Endodermal cell (in vitro differentiated cells): ENCODE measurements at regions not wholly inside any gene's neighbourhood (a gene's known extent, or its start where the extent isn't known, plus 50 kb on each side); places are given as distances from the start of the nearest gene placed in this dataset.

ENCODE experiments used
- DNase-seq: peaks from one replicate; pipeline ENCODE4 v3.0.0-alpha.2; 2017
- H3K27ac ChIP-seq: 2 replicates; pipeline ENCODE4 v1.5.1; 2013; ENCODE audit warnings: mild to moderate bottlenecking, low read depth, low read length, moderate library complexity
- H3K27me3 ChIP-seq: 2 replicates; pipeline ENCODE4 v1.6.1; 2013; ENCODE audit warnings: mild to moderate bottlenecking, low read length, moderate library complexity; ENCODE audit not compliant: insufficient read depth, control insufficient read depth, poor library complexity, severe bottlenecking
- H3K36me3 ChIP-seq: 2 replicates; pipeline ENCODE4 v1.7.0; 2013; ENCODE audit warnings: mild to moderate bottlenecking, low read length, moderate library complexity; ENCODE audit not compliant: control insufficient read depth, insufficient read depth
- H3K4me1 ChIP-seq: one replicate; pipeline ENCODE4 v1.7.0; 2013; ENCODE audit warnings: low read length; ENCODE audit not compliant: control insufficient read depth, insufficient read depth
- H3K4me3 ChIP-seq: 2 replicates; pipeline ENCODE4 v1.5.1; 2013; ENCODE audit warnings: mild to moderate bottlenecking, low read length, moderate library complexity
- H3K9ac ChIP-seq: 2 replicates; pipeline ENCODE4 v1.6.1; 2013; ENCODE audit warnings: mild to moderate bottlenecking, low read length, moderate library complexity; ENCODE audit not compliant: poor library complexity, severe bottlenecking; ENCODE audit errors: extremely low read depth
- H3K9me3 ChIP-seq: 2 replicates; pipeline ENCODE4 v1.6.1; 2013; ENCODE audit warnings: mild to moderate bottlenecking, low read length, moderate library complexity; ENCODE audit not compliant: control insufficient read depth
- H3K27ac Mint-ChIP-seq: 2 replicates; pipeline ENCODE4 v1.8.0; 2020; ENCODE audit warnings: mixed read lengths
- H3K27me3 Mint-ChIP-seq: 2 replicates; pipeline ENCODE4 v1.8.0; 2021; ENCODE audit warnings: mild to moderate bottlenecking, mixed read lengths; ENCODE audit not compliant: insufficient read depth
- H3K36me3 Mint-ChIP-seq: 2 replicates; pipeline ENCODE4 v1.8.0; 2020; ENCODE audit warnings: low read depth, mixed read lengths
- H3K4me1 Mint-ChIP-seq: 2 replicates; pipeline ENCODE4 v1.8.0; 2020; ENCODE audit warnings: mixed read lengths
- H3K4me3 Mint-ChIP-seq: 2 replicates; pipeline ENCODE4 v1.8.0; 2020; ENCODE audit warnings: mild to moderate bottlenecking, moderate library complexity, mixed read lengths
- H3K9me3 Mint-ChIP-seq: 2 replicates; pipeline ENCODE4 v1.8.0; 2020; ENCODE audit warnings: mild to moderate bottlenecking, mixed read lengths
- WGBS, 2 experiments: methylation state at CpG; one replicate each; pipeline versions ENCODE4 v1.1.5 to v1.1.7; 2013; ENCODE audit warnings: missing lambda C conversion rate in 2 of 2, mixed read lengths in 1 of 2; ENCODE audit not compliant: insufficient coverage in 1 of 2, insufficient read length in 1 of 2; 5-methylcytosine and 5-hydroxymethylcytosine counted together
- TF ChIP-seq, protein P1 (sequence below): fragments of 200-600 bp; sonication (generic); conservative IDR thresholded peaks from 2 replicates; pipeline ENCODE4 v1.5.0; 2021; ENCODE audit warnings: antibody characterized with exemption, mild to moderate bottlenecking

DNA sequence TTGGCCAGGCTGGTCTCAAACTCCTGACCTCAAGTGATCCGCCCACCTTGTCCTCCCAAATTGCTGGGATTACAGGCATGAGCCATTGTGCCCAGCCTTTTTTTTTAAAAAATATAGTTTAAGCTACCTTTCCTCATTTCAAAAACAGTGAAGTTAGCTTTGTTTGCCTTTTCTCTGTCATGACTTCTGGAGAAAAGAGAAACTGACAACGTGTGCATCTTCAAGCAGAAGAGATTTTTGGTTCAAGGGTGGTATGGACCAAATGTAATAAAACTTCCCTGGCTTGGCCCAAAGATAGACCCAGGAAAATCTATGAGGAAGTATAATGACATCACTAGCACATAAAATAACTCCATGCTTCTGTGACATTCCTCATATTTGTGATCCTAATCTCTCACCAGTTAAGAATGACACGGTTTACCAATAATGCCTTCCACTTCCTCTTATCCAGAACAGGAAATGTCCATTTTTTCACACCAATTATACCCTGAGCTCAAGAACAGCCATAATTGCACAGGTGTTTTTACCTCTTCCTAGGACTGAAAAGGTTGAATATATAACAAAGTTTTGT, 781.2 kb upstream of the NR2F2 start:
- WGBS, 2 experiments, result 77 to 90% methylated on average over 1 to 3 of the region's 3 CpGs
- H3K27ac ChIP-seq, result no peak overlapping the region
- Mint-ChIP-seq H3K9me3 (no peaks in the 10 kb centered on the region), H3K4me3 (no peak overlapping the region), H3K27ac (no peak overlapping the region), H3K4me1 (no peaks in the 10 kb centered on the region), H3K27me3 (no peaks in the 10 kb centered on the region), H3K36me3 (no peaks in the 10 kb centered on the region)
- H3K4me3 ChIP-seq, result no peak overlapping the region
- no peak for DNase-seq
- H3K9ac ChIP-seq, result no peak overlapping the region
- TF ChIP-seq, protein P1, sequence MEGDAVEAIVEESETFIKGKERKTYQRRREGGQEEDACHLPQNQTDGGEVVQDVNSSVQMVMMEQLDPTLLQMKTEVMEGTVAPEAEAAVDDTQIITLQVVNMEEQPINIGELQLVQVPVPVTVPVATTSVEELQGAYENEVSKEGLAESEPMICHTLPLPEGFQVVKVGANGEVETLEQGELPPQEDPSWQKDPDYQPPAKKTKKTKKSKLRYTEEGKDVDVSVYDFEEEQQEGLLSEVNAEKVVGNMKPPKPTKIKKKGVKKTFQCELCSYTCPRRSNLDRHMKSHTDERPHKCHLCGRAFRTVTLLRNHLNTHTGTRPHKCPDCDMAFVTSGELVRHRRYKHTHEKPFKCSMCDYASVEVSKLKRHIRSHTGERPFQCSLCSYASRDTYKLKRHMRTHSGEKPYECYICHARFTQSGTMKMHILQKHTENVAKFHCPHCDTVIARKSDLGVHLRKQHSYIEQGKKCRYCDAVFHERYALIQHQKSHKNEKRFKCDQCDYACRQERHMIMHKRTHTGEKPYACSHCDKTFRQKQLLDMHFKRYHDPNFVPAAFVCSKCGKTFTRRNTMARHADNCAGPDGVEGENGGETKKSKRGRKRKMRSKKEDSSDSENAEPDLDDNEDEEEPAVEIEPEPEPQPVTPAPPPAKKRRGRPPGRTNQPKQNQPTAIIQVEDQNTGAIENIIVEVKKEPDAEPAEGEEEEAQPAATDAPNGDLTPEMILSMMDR, result no peak
- no peaks in the 10 kb centered on the region for H3K4me1 ChIP-seq
- H3K27me3 ChIP-seq, result no peaks in the 10 kb centered on the region
- no peaks in the 10 kb centered on the region for H3K36me3 ChIP-seq
- no peaks in the 10 kb centered on the region for H3K9me3 ChIP-seq

DNA sequence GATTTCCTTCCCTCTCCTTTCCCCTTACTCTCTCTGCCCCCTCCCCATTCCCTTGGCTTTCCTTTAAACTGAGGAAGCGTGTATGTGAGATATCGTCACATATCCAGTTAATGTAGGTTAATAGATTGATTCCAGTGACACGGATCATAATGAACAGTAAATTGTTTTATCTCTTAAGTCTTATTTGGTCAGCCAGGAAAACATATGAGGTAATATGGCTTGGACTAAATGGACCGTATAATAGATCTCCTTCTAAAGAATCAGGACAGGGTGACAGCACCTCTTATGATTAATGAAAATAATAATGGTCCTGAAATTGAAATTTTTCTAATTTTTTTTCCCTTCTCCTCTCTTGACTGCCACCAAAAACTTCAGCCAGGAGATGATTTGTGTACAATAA, 779.8 kb upstream of the NR2F2 start:
- Histone ChIP-seq H3K4me3 (no peak overlapping the region), H3K9me3 (no peaks in the 10 kb centered on the region), H3K4me1 (no peaks in the 10 kb centered on the region), H3K27ac (no peak overlapping the region), H3K27me3 (no peaks in the 10 kb centered on the region), H3K9ac (no peak overlapping the region), H3K36me3 (no peaks in the 10 kb centered on the region)
- H3K27me3 Mint-ChIP-seq, result no peaks in the 10 kb centered on the region
- no peak for DNase-seq
- no peaks in the 10 kb centered on the region for H3K9me3 Mint-ChIP-seq
- TF ChIP-seq, protein P1, result no peak
- H3K4me3 Mint-ChIP-seq, result no peak overlapping the region
- no peaks in the 10 kb centered on the region for H3K4me1 Mint-ChIP-seq
- 98 to 100% methylated on average over 3 to 4 of the region's 4 CpGs for WGBS, 2 experiments
- H3K27ac Mint-ChIP-seq, result no peak overlapping the region
- H3K36me3 Mint-ChIP-seq, result no peaks in the 10 kb centered on the region

DNA sequence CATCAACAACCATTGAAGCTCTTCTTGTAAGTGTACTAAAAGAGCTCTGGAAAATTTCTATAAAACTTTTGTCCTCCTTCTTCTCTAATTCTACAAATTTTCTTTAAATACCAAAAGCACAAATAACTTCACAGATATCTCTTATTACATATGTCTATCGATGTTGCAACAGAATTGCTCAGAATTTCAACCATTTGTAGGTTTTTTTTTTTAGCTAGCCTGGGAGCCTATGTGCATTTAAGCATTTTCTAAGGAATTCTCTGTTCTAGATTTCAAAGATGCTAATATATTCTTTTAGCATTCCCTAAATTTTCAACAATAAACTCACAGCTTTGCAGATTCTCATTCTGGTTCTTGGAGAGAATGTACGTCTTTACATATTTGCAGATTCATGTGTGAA, 774.3 kb upstream of the NR2F2 start:
- no peak overlapping the region for H3K4me3 Mint-ChIP-seq
- no peaks in the 10 kb centered on the region for H3K36me3 Mint-ChIP-seq
- Histone ChIP-seq H3K4me1 (no peaks in the 10 kb centered on the region), H3K36me3 (no peaks in the 10 kb centered on the region), H3K9me3 (no peaks in the 10 kb centered on the region), H3K4me3 (no peak overlapping the region), H3K9ac (no peak overlapping the region), H3K27me3 (no peaks in the 10 kb centered on the region), H3K27ac (no peak overlapping the region)
- DNase-seq, result no peak
- H3K4me1 Mint-ChIP-seq, result peaks cover 12% of the 10 kb centered on the region
- H3K27ac Mint-ChIP-seq, result no peak overlapping the region
- TF ChIP-seq, protein P1, result no peak
- no peaks in the 10 kb centered on the region for H3K9me3 Mint-ChIP-seq
- H3K27me3 Mint-ChIP-seq, result no peaks in the 10 kb centered on the region
- 95 to 100% methylated on average over 1 to 2 of the region's 2 CpGs for WGBS, 2 experiments
